Ishikawa (cell line): ENCODE measurements at regions not wholly inside any gene's neighbourhood (a gene's known extent, or its start where the extent isn't known, plus 50 kb on each side); places are given as distances from the start of the nearest gene placed in this dataset.

Source experiments
- FOXM1 ChIP-seq: IDR thresholded peaks from 2 replicates; pipeline ENCODE4 v1.6.1; 2012; ENCODE audit warnings: low read depth, borderline replicate concordance
- NFIC ChIP-seq: IDR thresholded peaks from 2 replicates; pipeline ENCODE4 v1.6.1; 2012

DNA sequence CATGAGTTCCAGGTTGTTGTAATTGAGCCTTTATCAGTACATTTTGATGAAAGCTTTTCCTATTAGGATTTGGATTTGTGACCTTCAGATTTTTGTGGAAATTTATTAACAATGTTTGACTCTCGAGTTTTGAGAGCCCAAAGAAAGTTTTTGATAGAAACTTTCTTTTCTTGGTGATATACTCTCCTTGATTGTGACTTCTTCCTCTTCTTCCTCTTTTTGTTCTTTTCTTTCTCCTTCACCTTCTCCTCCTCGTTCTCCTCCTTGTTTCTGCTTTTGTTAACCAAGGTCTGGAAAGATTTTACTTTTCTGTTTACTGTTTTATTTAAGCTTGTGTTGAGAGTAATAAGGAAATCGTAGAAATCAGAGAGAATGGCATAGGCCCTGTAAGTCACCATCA lies 182.4 kb downstream of the TRIM27 start:
- TF ChIP-seq FOXM1 (no peak), NFIC (no peak)
